Pancreas (tissue), 10 donors: ENCODE measurements at regions not wholly inside any gene's neighbourhood (a gene's known extent, or its start where the extent isn't known, plus 50 kb on each side); places are given as distances from the start of the nearest gene placed in this dataset.
"Not testable (repeated sequence)": the region's sequence is repeated elsewhere in the genome, so short reads cannot be mapped to it uniquely, and the experiment has no call there.

Experiments
- ATAC-seq, 4 donors: fragments of 200-7000 bp; cut with Tn5 transposase; one replicate each; pipeline versions ENCODE4 v1.8.0 to v1.9.1; 2020; ENCODE audit warnings: mild to moderate bottlenecking in 4 of 4, moderate library complexity in 4 of 4
- DNase-seq, 6 donors: peaks; one replicate each; pipeline ENCODE4 v3.0.0-alpha.2; 2020
- FAIRE-seq: peaks from 2 replicates; lab custom pipeline; 2012; peaks lifted over from hg19 to GRCh38; lab: Jason Lieb, UNC
- H3K27ac ChIP-seq, 4 donors: fragments of 200-600 bp; sonication (generic); 1 replicate in 3 of 4; 2 replicates in 1 of 4; pipeline versions ENCODE4 v1.5.0 to v1.8.0; 2020
- H3K27me3 ChIP-seq, 4 donors: fragments of 200-600 bp; one replicate each; pipeline ENCODE4 v1.8.0; 2021
- H3K36me3 ChIP-seq, 3 donors: fragments of 200-600 bp; sonication (generic) in 1 of 3; one replicate each; pipeline versions ENCODE4 v1.5.0 to v1.8.0; 2020 to 2021
- H3K4me1 ChIP-seq, 3 donors: fragments of 200-600 bp; one replicate each; pipeline ENCODE4 v1.8.0; 2021
- H3K4me3 ChIP-seq, 4 donors: fragments of 200-600 bp; sonication (generic) in 2 of 4; one replicate each; pipeline versions ENCODE4 v1.5.0 to v1.8.0; 2020 to 2021
- H3K9me3 ChIP-seq, 4 donors: fragments of 200-600 bp; one replicate each; pipeline ENCODE4 v1.8.0; 2021
- CTCF ChIP-seq, 4 donors: fragments of 200-600 bp; sonication (generic) in 3 of 4; IDR thresholded peaks; one replicate each; pipeline versions ENCODE4 v1.5.0 to v1.8.0; 2021; ENCODE audit warnings: antibody characterized with exemption in 4 of 4
- WGBS, 2 donors: extraction: QIAGEN DNeasy Blood & Tissue Kit; methylation state at CpG; one replicate each; pipeline ENCODE4 v1.1.7; 2013; 5-methylcytosine and 5-hydroxymethylcytosine counted together
- intact Hi-C, 3 donors: fragments of 100-400 bp; cut with DNase I; formaldehyde crosslinking; loops; one replicate each; pipeline versions ENCODE4 v1.11.1 to v1.14.2; 2022
- donor health status: healthy with polysubstance abuse.
- donor health status: DM: no; HTN: no; CAD: no; lungs with moderate emphysema.
- donor health status: DM: no; HTN: no; CAD: no.
- donor health status: control.
- donor health status: control.
- donor health status: Bipolar disorder and iron deficiency.
- donor health status: DM: yes; HTN: yes; CAD: no.
- donor health status: DM: no; HTN: no; CAD: no.
- donor health status: DM: no; HTN: no; CAD: no.
- donor health status: DM: yes; HTN: yes; CAD: no.

- FAIRE-seq (peak; percentile 81), ATAC-seq (no peak), DNase-seq (no peak)
- TF ChIP-seq CTCF (IDR thresholded peaks at IDR 0.05) = no peak
- no peaks in the 10 kb centered on the region for H3K4me1 ChIP-seq
- H3K4me3 ChIP-seq = no peak overlapping the region
- 57 to 68% methylated on average over 6 of the region's 6 CpGs for WGBS, 2 donors
- no peaks in the 10 kb centered on the region for H3K27me3 ChIP-seq
- no peak overlapping the region for H3K27ac ChIP-seq
- no peaks in the 10 kb centered on the region for H3K36me3 ChIP-seq
- no peaks in the 10 kb centered on the region for H3K9me3 ChIP-seq
- intact Hi-C loops = no loop called here
Observed at GRCh38 chrX:40893251-40893910, 158.0 kb upstream of the MED14 start.

GRCh38 chrX:40895246-40895645 lies 159.9 kb upstream of the MED14 start:
- no peaks in the 10 kb centered on the region for H3K36me3 ChIP-seq
- DNase-seq (no peak), FAIRE-seq (no peak), ATAC-seq (no peak)
- no peak overlapping the region for H3K4me3 ChIP-seq
- no peak for TF ChIP-seq CTCF (IDR thresholded peaks at IDR 0.05)
- H3K4me1 ChIP-seq = no peaks in the 10 kb centered on the region
- H3K27ac ChIP-seq = no peak overlapping the region
- intact Hi-C loops = no loop called here
- H3K27me3 ChIP-seq = peaks cover 0 to 9% (median 0%) of the 10 kb centered on the region in 4 donors
- no peaks in the 10 kb centered on the region for H3K9me3 ChIP-seq
- WGBS, 2 donors = 61 to 68% methylated on average over 3 of the region's 3 CpGs

- FAIRE-seq (no peak), ATAC-seq (no peak), DNase-seq (no peak)
- H3K9me3 ChIP-seq = no peaks in the 10 kb centered on the region
- H3K36me3 ChIP-seq = no peaks in the 10 kb centered on the region
- peaks cover 0 to 9% (median 0%) of the 10 kb centered on the region in 4 donors for H3K27me3 ChIP-seq
- WGBS, 2 donors = 75 to 93% methylated on average over 3 of the region's 3 CpGs
- no peaks in the 10 kb centered on the region for H3K4me1 ChIP-seq
- H3K4me3 ChIP-seq = no peak overlapping the region
- intact Hi-C loops = no loop called here
- no peak overlapping the region for H3K27ac ChIP-seq
- TF ChIP-seq CTCF (IDR thresholded peaks at IDR 0.05) = no peak
Observed at GRCh38 chrX:40897718-40898270, 162.5 kb upstream of the MED14 start.

- ATAC-seq, intact Hi-C loops, H3K9me3 ChIP-seq, H3K36me3 ChIP-seq, H3K4me1 ChIP-seq, H3K27ac ChIP-seq, H3K4me3 ChIP-seq, FAIRE-seq, H3K27me3 ChIP-seq, DNase-seq: not testable (repeated sequence)
Observed at GRCh38 chrX:40904739-40905138, 169.4 kb upstream of the MED14 start.

GRCh38 chrX:40908026-40908425 lies 172.7 kb upstream of the MED14 start:
- TF ChIP-seq CTCF (IDR thresholded peaks at IDR 0.05) = no peak
- ATAC-seq (no peak), FAIRE-seq (no peak), DNase-seq (no peak)
- Histone ChIP-seq H3K27me3 (peaks cover 0 to 7% (median 0%) of the 10 kb centered on the region in 4 donors), H3K9me3 (peaks cover 0 to 3% (median 0%) of the 10 kb centered on the region in 4 donors), H3K4me3 (no peak overlapping the region), H3K4me1 (no peaks in the 10 kb centered on the region), H3K36me3 (no peaks in the 10 kb centered on the region), H3K27ac (no peak overlapping the region)
- 73 to 78% methylated on average over 7 of the region's 7 CpGs for WGBS, 2 donors
- intact Hi-C loops = no loop called here
